ENCODE measurements at regions not wholly inside any gene's neighbourhood (a gene's known extent, or its start where the extent isn't known, plus 50 kb on each side); places are given as distances from the start of the nearest gene placed in this dataset.

DNA sequence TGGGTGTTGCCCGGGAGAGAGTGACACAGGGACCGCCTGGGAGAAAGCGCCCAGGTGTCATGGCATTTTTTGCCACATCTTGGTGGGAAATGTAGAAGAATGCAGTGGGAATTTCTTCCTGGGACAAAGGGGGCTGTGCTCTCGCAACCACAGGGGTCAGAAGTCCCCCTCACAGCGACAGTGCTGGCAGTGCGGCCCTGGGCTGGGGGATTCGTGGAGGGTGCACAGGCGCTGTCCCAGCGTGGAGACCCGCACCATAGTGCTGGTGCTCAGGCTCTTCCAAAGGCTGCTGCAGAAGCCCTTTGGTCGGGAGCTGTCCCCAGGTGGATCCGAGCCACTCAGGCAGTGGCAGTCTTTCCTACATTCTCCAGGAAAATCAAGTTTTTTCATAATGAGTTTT is 128.8 kb upstream of the SOX11 start:
- TF ChIP-seq POLR2A (IDR thresholded peaks at IDR 0.05; ENCODE audit: low read depth): no peak
- TF ChIP-seq, protein P1, sequence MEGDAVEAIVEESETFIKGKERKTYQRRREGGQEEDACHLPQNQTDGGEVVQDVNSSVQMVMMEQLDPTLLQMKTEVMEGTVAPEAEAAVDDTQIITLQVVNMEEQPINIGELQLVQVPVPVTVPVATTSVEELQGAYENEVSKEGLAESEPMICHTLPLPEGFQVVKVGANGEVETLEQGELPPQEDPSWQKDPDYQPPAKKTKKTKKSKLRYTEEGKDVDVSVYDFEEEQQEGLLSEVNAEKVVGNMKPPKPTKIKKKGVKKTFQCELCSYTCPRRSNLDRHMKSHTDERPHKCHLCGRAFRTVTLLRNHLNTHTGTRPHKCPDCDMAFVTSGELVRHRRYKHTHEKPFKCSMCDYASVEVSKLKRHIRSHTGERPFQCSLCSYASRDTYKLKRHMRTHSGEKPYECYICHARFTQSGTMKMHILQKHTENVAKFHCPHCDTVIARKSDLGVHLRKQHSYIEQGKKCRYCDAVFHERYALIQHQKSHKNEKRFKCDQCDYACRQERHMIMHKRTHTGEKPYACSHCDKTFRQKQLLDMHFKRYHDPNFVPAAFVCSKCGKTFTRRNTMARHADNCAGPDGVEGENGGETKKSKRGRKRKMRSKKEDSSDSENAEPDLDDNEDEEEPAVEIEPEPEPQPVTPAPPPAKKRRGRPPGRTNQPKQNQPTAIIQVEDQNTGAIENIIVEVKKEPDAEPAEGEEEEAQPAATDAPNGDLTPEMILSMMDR (IDR thresholded peaks at IDR 0.05): no peak
